NCI-H82 treated with DMSO at 0.1 percent for 48 hours (cell line): ENCODE measurements at regions not wholly inside any gene's neighbourhood (a gene's known extent, or its start where the extent isn't known, plus 50 kb on each side); places are given as distances from the start of the nearest gene placed in this dataset.

Source experiments
- DNase-seq: peaks from one replicate; lab custom pipeline; 2025; ENCODE audit not compliant: unreplicated experiment; lab: John Stamatoyannopoulos, UW

DNA sequence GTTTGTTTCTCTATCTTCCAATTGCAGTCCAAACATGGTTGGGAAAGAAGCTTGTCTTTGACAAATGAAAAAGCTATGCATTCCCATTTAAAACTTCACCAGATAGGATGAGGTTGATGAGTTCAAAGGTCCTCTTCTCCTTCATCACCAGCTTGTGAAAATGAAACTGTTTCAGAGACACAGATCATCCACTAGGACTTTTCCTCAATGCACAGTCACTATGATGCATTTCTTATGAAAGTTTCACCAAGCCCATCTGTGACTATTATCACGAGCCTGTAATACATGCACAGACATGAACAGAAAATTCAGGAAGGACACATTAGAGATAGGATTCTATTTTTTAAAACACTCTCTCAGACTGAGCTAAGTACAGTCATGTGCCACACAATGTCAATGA, 644.4 kb downstream of the PLCL1 start:
- DNase-seq, result no peak

DNA sequence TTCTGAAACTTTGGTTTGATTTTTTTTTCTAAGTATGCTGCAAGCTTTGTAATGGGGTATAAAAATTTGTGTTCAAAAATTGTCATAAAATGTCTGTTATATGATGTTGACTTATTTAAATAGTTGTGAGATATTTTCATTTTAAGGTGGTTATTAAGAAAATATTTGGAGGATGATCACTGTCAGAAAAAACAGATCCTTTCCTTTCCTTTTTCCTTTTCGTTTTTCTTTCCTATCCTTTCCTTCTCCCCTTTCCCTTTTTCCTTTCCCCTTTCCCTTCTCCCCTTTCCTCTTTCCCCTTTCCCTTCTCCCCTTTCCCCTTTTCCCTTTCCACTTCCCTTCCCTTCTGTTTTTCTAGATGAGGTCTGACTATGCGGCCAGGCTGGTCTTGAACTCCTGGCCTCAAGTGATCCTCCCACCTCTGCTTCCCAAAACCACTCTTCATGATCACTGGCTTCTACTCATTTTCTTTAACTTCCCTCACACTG, 640.5 kb downstream of the PLCL1 start:
- no peak for DNase-seq

DNA sequence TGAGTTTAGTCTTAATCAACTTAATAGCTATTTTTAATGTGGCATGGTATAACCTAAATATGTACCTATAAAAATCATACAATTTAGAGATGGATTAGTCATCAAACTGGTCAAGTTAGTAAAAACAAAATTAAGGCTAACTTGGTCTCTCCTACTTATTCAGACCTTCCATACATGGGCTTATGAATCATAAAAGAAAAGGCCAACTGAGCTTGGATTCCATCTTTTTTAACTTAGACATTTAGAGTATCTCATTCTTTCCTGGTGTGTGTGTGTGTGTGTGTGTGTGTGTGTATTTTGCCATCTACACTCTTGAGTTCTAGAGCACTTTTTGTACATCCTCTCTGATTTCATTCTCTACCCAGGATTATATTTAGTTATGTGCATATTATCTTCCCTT, 637.5 kb downstream of the PLCL1 start:
- DNase-seq, result no peak

DNA sequence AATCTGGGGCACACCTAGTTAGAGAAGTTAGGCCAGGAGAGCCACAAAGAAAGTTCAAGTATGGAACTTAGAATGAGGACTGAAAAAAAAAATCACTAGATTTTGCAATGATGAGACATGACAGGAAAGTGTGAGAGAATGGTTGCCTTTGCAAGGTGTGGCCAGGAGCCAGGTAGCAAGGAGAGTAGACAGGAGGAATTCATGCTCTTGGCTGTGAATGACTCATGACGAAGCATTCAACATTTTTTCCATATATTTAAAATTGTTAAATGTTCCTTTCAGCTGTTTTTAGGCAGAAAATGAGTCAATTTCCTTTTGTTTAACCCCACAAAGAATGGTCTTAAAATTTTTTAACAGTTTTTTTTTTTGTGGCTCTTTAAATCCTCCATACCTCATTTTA, 636.9 kb downstream of the PLCL1 start:
- DNase-seq, result no peak

DNA sequence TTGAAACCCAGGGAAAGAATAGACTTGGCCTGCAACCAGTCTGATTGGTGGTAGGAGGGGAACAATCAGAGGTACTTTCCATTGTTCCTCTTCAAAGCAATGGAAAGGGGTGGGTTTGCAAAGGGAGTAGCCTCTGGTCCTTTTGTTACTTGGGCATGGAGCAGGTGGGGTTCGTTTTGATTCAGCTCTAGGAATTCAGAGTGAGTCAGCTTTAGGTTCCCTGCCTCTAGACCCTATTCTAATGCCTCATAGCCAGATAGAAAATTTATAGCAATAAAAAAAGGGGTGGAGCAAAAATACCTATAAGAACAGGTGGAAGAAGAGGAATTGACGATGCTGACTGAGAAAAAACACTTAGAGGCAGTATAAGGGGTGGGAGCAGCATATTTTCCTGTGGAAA, 636.4 kb downstream of the PLCL1 start:
- no peak for DNase-seq

DNA sequence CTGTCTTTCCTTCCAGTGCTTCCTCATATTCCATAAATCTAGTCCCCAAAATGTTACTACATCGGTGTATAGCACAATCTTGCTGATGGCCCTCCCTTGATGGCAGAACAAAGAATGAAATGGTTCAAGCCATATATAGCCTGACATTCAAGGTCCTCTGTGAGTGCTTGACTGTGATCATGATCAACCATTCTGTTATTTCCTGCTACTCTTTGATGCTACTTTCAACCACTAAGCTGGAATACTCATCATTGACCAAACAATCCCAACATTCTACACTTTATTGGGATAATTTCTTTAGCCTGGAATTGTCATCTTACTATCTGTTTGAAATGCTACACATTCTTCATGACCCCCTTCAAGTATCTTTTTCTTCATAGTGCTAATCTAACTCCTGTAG, 633.9 kb downstream of the PLCL1 start:
- no peak for DNase-seq

DNA sequence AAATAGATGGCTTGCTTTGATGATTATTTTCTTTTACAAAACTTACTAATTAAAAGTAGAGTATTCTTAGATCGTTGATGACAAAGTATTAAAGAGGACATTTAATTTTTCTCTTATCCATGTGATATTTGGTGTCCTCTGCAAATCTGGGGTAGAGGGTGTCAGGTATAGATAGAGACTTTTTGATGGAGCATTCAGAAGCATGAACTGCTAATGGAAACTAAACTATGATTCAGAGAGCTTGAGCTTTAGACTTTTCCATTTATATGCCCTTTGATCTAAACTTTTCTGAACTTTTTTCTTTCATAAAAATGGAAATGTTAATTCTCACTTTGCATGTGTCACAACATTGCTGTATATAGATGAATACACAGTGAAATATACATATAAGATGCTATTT, 619.7 kb downstream of the PLCL1 start:
- no peak for DNase-seq

DNA sequence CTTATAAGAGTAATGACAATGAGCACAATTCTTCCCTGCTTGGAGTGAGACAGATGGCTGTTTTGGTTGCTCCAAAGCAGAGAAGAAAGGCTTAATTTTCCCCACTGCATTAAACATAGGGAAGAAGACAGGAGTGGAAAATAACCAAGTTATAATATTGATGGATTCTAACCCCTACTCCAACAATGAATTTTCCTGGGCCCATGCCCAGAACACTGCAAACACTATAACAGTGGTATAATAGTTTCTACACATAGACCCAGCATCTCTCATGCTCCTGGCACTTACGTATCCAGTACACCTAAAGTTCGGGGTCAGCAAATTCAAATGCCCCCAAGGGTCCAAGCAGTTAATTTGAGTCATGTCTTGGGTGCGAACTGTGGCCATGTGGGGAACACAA, 613.4 kb downstream of the PLCL1 start:
- DNase-seq, result no peak

DNA sequence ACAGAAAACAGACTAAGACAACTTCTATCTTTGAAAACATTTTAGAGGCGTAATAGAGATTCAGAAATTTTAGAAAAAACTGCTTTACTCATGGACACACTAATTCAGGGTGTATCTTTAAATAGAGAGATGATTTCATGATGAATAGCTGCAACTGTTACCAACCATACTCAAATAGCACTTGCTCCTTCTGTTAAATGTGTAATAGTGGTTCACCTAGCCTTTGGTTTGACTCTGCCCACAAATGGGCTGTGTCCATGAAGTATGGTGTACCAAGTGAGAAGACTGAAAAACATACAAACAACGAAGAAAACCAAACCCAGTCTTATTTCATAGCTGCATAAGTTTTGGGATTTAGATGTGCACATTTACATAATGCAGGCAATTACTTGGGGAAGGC, 610.6 kb downstream of the PLCL1 start:
- no peak for DNase-seq

DNA sequence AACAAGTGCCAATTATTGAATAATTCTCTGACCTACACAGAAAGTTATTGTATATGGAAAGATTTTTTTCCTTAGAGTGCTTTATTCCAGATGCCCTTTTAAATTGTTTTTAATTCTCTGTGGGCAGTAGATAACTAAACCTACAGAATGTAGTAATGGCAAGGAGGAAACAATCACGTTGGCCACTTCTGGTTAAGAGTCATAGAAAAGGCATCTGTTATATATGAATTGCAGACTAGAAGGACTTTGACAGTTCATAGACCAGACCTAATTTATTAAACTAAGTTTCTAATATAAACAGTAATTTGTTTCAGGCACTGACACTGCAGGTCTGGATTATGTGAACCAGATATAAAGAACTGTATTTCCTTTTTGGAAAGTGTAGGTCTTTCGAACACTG, 607.5 kb downstream of the PLCL1 start:
- no peak for DNase-seq

DNA sequence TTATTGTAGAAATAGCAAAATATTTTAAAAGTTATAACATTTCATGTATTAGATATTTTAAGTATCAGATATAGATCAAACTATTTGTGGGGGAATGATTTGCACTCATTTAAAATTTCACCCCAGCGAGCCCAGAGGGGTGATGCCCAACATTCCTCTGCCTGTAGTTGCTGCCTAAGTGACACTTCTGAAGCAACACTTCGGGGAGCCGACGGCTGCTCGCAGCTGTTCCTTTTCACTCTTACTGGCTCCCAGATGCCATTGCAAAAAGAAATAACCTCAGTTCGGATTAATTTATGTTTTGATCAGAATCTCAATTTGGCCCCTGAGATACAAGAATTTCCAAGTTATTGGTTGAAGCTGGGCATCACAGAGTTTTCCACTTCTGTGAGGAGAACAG, 603.8 kb downstream of the PLCL1 start:
- DNase-seq, result no peak

DNA sequence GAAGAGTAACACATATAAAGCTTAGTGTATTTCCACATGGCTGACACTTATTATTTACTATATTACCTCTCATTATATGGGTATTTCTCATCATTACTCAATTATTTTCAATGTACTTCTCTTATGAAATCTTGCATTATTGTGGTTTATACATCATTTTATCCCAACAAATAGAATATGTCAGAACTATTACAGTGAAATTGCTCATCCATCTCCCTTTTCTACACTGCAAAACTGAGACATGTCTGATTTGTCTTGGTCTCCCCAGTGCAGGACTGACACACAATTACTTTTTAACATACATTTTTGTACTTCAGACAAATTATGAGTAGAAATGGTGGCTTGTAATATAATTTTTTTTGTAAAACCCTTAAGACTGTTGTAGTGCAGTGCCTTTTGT, 600.9 kb downstream of the PLCL1 start:
- no peak for DNase-seq

DNA sequence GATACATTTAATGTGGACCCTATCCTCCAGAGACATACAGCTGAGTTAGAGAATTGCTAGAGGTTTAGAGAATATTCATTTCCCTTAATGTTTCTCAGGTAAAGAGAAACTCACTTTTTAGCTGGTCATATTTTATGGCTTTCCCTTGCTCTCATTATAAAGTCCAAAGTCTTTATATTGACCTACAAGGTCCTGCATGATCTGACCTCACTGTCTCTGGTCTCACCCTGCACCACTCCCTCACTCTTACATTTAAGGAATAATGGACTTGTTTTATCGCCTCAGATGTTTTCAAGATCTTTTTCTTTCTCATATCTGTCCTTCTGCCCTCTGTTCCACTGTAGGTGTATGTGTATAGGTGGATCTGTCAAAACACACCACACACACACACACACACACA, 597.3 kb downstream of the PLCL1 start:
- no peak for DNase-seq

DNA sequence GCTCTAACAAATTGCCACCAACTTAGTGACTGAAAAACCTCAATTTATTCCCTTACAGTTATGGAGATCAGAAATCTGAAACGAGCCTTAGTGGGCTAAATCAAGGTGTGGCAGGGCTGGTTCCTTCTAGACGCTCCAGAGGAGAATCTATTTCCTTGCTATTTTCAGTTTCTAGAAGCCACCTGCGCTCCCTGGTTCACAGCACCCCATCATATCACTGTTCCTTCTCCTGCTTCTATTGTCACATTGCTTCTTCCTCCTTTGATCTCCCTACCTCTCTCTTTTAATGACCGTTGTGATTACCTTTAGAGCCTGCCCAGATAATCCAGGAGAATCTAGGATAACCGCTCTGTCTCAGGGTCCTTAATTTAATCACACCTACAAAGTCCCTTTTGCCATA, 596.6 kb downstream of the PLCL1 start:
- DNase-seq, result no peak

DNA sequence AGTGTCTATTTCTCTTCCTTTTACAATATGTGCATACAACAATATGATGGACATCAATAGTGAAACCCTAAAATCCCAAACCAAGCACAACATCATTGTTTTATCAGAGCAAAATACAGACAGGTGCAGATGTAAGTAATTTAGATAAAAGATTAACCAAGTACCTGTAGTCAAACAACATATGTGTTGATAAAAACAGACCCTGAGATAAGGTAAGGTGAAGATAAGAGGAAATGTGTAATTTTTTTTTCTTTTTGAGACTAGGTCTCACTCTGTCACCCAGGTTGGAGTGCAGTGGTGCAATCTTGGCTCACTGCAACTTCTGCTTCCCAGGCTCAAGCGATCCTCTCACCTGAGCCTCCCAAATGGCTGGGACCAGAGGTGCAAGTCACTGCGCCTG, 589.8 kb downstream of the PLCL1 start:
- DNase-seq, result no peak

DNA sequence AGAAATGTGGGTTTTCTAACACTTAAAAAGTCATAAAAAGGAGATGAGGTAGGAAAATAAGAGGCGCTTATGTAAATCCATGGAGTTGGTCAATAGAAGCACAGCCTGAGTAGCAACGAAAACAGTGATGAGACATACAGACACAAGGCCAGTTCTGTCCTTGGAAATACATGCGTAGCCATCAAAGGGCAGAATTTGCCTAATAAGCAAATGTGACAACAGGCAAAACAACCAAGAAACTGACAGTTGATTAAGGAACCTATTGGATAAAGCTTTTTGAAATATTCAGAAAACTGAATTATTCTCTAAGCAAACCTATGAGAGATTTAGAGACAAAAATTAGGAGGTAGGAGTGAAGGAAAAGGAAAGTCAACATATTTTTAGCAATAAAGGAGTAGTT, 586.3 kb downstream of the PLCL1 start:
- no peak for DNase-seq

DNA sequence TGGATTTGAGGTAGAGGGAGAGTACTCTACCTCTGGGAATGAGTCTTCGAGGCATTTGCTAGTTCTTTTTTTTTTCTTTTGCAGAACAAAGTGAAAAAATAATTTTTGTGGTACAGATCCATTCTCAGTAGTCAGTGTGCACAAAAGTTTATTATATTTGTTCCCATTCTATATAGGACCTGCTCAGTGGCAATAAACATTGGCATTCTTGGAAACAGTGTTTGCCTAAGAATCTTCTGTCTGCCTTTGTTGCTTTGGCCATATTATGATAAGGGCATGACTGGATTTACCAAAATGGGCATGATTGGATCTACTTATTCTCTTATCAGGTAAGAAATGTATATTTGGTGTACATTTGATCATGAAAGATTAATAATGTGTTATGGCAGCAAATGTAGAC, 583.3 kb downstream of the PLCL1 start:
- DNase-seq, result no peak

DNA sequence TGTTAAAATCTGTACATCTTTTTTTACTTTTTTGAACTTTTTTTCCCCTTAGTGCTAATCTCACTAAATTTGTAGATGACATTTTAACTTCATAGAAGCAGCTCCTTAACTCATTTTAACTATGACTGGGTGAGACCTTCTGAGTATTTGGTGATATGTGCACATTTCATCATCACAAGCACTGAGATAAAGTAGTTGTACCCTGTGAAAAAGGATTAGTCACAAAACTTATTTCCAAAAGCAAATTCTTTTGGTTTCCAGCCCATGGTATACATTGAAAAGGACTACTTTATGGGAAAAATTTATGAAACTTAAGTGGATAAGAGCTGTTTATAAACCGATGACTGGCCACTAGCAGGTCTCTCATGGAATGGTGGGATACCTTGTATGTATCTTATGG, 581.5 kb downstream of the PLCL1 start:
- DNase-seq, result no peak

DNA sequence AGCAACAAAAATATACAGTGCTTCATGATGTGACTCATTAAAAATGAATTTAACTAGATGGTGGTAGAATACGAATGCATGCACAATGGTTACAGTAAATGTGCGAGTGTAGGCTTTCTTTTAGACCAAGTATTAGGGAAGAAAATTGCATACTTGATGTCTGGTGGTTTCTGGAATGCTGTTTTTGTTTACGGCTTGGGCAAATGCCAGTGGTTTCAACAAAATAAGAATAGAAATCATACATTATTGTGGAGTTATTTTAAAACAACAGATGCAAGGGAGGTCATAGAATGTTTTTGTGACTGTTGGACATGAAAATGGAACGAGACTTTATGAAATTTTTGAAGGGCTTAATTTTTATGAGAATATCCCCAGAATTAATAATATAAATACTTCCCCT, 580.9 kb downstream of the PLCL1 start:
- no peak for DNase-seq

DNA sequence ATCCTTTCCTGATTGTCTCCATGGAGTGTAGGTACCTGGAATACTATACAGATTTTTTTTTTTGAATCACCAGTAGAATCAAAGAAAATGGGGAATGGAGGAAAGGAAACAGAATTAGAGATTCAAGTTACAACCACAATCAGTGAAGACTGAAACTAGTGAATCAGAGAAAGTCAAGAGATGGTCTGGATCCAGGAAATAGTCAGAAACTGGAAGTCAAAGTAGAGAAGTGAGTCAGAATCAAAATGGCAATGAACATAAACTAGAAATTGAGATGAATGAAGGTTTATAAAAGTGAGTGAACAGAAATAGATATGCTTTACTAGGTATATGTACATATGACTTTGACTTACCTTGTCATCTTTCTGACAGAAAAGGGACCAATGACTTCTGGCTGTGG, 579.0 kb downstream of the PLCL1 start:
- no peak for DNase-seq

DNA sequence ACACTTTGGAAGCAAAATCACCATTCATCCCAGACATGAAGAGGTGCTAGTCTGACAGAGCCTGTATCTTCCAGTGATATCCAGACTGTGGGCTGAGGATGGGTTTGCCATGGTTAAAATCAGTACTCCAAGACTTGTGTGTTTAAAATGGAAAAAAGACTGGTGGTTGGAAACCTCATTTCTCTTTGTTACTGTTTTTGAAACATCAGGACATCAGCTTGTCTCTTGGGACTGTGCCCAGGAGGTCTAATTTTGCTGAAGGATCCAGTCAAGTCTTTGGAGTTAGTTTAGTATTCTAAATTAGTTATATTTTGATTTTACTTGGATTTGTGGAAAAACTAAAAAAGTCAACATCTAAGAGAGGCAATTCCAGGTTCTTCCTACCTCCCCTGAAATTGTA, 578.4 kb downstream of the PLCL1 start:
- no peak for DNase-seq

DNA sequence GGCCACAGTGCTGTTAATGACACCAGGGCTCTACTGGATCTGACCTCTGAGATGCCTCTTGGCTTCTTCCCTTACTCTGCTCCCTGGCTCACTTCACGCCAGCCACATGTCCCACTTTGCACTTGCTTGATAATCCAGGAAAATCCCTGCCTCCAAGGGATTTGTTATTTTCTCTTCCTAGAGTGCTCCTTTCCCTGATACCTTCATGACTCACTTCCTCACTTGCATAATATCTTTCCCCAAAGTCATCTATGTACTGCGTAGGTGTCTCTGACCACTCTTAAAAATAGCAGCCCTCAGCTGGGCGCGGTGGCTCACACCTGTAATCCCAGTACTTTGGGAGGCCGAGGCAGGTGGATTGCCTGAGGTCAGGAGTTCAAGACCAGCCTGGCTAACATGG, 572.3 kb downstream of the PLCL1 start:
- DNase-seq, result no peak

DNA sequence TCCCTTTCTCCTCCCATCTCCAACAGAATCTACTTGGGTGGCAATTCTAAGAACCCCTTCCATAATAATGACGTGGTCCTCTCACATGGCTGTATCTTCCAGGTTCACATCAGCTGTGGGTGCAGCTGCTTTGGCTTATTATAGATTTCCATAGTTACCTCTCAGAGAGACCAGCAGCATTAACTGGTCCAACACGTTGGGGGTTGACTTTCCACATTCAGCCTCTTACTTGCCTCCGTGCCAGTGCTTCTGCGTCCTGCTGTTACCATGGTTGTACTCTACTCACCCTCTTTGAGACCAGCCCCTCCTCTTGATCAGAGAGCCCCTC, 570.7 kb downstream of the PLCL1 start:
- no peak for DNase-seq

DNA sequence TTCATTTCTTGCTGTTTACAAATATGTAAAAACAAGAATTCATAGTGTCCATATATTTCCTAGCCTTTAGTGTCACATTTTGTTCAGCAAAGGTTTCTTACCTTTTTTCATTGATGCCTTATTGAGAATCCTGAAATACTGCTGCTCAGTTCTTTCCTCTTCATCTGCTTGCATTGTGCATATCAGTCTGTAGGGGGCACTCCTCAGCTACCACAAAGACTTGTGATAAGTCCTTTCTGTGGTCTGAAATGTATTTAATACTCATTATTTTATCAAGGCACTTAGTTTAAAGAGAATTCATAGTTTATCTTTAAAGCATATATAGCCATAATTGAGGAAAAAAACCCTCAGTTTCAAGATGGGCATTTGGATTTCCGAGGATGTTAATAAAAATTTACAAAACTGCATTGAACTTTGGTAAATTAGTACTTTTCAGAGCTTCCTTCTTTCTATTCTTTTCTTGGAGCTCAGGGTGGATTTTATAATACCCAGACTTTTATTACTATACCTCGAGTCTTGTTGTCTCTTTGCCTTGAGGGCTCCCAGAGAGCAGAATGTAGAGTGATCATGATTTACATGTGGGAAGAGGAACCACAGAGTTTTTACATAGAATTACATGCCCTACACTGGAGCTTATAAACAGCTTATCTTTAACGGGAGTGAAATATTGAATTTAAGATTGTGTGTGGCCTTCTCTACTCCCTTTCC, 570.1 kb downstream of the PLCL1 start:
- peak; percentile 21 for DNase-seq
